HEK293 (cell line): ENCODE measurements at regions not wholly inside any gene's neighbourhood (a gene's known extent, or its start where the extent isn't known, plus 50 kb on each side); places are given as distances from the start of the nearest gene placed in this dataset.

ENCODE experiments used
- CTCF ChIA-PET: fragments of 350-600 bp; formaldehyde crosslinking; extraction: SDS; loops from one replicate; lab custom pipeline; 2021; ENCODE audit warnings: antibody characterized with exemption; lab: Yijun Ruan, JAX
- POLR2A ChIA-PET: fragments of 300-600 bp; formaldehyde crosslinking; extraction: SDS; loops from one replicate; lab custom pipeline; 2020; ENCODE audit warnings: antibody characterized with exemption, inconsistent platforms; lab: Yijun Ruan, JAX
- H3K27ac ChIP-seq: fragments of 200-500 bp; sonication (Bioruptor generic); 2 replicates; pipeline ENCODE4 v1.5.1; 2014; ENCODE audit warnings: low read depth, low read length, control low read depth, inconsistent platforms; ENCODE audit errors: extremely low read depth
- H3K36me3 ChIP-seq, 2 experiments: fragments of 200-500 bp in 1 of 2; sonication (Bioruptor generic) in 1 of 2; 1 replicate in 1 of 2; 2 replicates in 1 of 2; pipeline ENCODE4 v1.5.1; 2014 to 2017; ENCODE audit warnings: inconsistent platforms in 2 of 2, low read length in 2 of 2; ENCODE audit not compliant: control insufficient read depth in 2 of 2, insufficient read depth in 1 of 2
- H3K4me1 ChIP-seq: fragments of 200-500 bp; sonication (Bioruptor generic); 2 replicates; pipeline ENCODE4 v1.5.1; 2014; ENCODE audit warnings: mild to moderate bottlenecking, low read length, inconsistent platforms; ENCODE audit not compliant: control insufficient read depth, insufficient read depth
- H3K4me3 ChIP-seq: 2 replicates; pipeline ENCODE4 v1.5.1; 2011; ENCODE audit warnings: low read depth, mild to moderate bottlenecking, control low read depth, low read length, moderate library complexity
- H3K9me3 ChIP-seq: fragments of 200-500 bp; sonication (Bioruptor generic); 2 replicates; pipeline ENCODE4 v1.5.1; 2014; ENCODE audit warnings: low read depth, low read length, inconsistent platforms; ENCODE audit not compliant: control insufficient read depth, insufficient read depth
- BCL11A ChIP-seq: fragments of 450-650 bp; formaldehyde crosslinking; IDR thresholded peaks from 2 replicates; pipeline ENCODE4 v1.5.1; 2016; ENCODE audit warnings: low read depth, missing biosample characterization, missing genetic modification characterization
- GFI1B ChIP-seq: fragments of 450-650 bp; formaldehyde crosslinking; IDR thresholded peaks from 2 replicates; pipeline ENCODE4 v1.5.1; 2016; ENCODE audit warnings: missing biosample characterization, missing genetic modification characterization
- HOXA7 ChIP-seq: sonication (generic); formaldehyde crosslinking; IDR thresholded peaks from 2 replicates; pipeline ENCODE4 v1.8.1; 2022; ENCODE audit warnings: missing genetic modification reagents, borderline replicate concordance
- KLF7 ChIP-seq: fragments of 450-650 bp; formaldehyde crosslinking; IDR thresholded peaks from 2 replicates; pipeline ENCODE4 v1.5.1; 2016; ENCODE audit warnings: missing biosample characterization, missing genetic modification characterization, borderline replicate concordance
- KLF8 ChIP-seq: fragments of 450-650 bp; formaldehyde crosslinking; IDR thresholded peaks from 2 replicates; pipeline ENCODE4 v1.5.1; 2016; ENCODE audit warnings: missing biosample characterization, missing genetic modification characterization
- SCRT2 ChIP-seq: fragments of 450-650 bp; formaldehyde crosslinking; IDR thresholded peaks from 2 replicates; pipeline ENCODE4 v1.5.1; 2016; ENCODE audit warnings: missing biosample characterization, missing genetic modification characterization
- TRIM28 ChIP-seq: IDR thresholded peaks from 2 replicates; pipeline ENCODE4 v1.6.1; 2011; ENCODE audit warnings: low read length, control low read depth, borderline replicate concordance
- ZBTB1 ChIP-seq: fragments of 450-650 bp; formaldehyde crosslinking; IDR thresholded peaks from 2 replicates; pipeline ENCODE4 v1.5.1; 2016; ENCODE audit warnings: missing biosample characterization, missing genetic modification characterization
- ZNF132 ChIP-seq: fragments of 450-650 bp; formaldehyde crosslinking; IDR thresholded peaks from 2 replicates; pipeline ENCODE4 v1.5.1; 2017; ENCODE audit warnings: missing biosample characterization, missing genetic modification characterization, borderline replicate concordance
- ZNF19 ChIP-seq: fragments of 450-650 bp; formaldehyde crosslinking; IDR thresholded peaks from 2 replicates; pipeline ENCODE4; 2016; ENCODE audit warnings: missing biosample characterization, missing genetic modification characterization, low read depth
- ZNF2 ChIP-seq: fragments of 450-650 bp; formaldehyde crosslinking; IDR thresholded peaks from 2 replicates; pipeline ENCODE4 v1.5.1; 2016; ENCODE audit warnings: missing biosample characterization, missing genetic modification characterization
- ZNF324 ChIP-seq: fragments of 450-650 bp; formaldehyde crosslinking; IDR thresholded peaks from 2 replicates; pipeline ENCODE4 v1.5.1; 2016; ENCODE audit warnings: missing biosample characterization, missing genetic modification characterization
- ZNF366 ChIP-seq: fragments of 450-650 bp; formaldehyde crosslinking; conservative IDR thresholded peaks from 2 replicates; pipeline ENCODE4 v1.5.1; 2016; ENCODE audit warnings: missing biosample characterization, missing genetic modification characterization
- ZNF391 ChIP-seq: fragments of 450-650 bp; formaldehyde crosslinking; IDR thresholded peaks from 2 replicates; pipeline ENCODE4 v1.5.1; 2016; ENCODE audit warnings: low read depth, missing biosample characterization, missing genetic modification characterization, borderline replicate concordance
- ZNF521 ChIP-seq: fragments of 450-650 bp; formaldehyde crosslinking; IDR thresholded peaks from 2 replicates; pipeline ENCODE4 v1.5.1; 2017; ENCODE audit warnings: missing biosample characterization, mild to moderate bottlenecking, missing genetic modification characterization
- ZNF530 ChIP-seq: fragments of 450-650 bp; formaldehyde crosslinking; IDR thresholded peaks from 2 replicates; pipeline ENCODE4 v1.5.1; 2016; ENCODE audit warnings: low read depth, missing biosample characterization, missing genetic modification characterization
- ZNF555 ChIP-seq: fragments of 450-650 bp; formaldehyde crosslinking; conservative IDR thresholded peaks from 2 replicates; pipeline ENCODE4 v1.5.1; 2017; ENCODE audit warnings: missing biosample characterization, mild to moderate bottlenecking, missing genetic modification characterization, inconsistent platforms
- ZNF610 ChIP-seq: fragments of 450-650 bp; formaldehyde crosslinking; IDR thresholded peaks from 2 replicates; pipeline ENCODE4 v1.5.1; 2016; ENCODE audit warnings: missing biosample characterization, missing genetic modification characterization, borderline replicate concordance
- ZNF623 ChIP-seq: fragments of 450-650 bp; formaldehyde crosslinking; IDR thresholded peaks from 2 replicates; pipeline ENCODE4 v1.5.1; 2016; ENCODE audit warnings: missing biosample characterization, missing genetic modification characterization
- ZNF654 ChIP-seq: fragments of 450-650 bp; formaldehyde crosslinking; IDR thresholded peaks from 2 replicates; pipeline ENCODE4 v1.5.1; 2016; ENCODE audit warnings: low read depth, missing biosample characterization, missing genetic modification characterization
- ZNF658 ChIP-seq: fragments of 450-650 bp; formaldehyde crosslinking; IDR thresholded peaks from 2 replicates; pipeline ENCODE4; 2016; ENCODE audit warnings: missing biosample characterization, missing genetic modification characterization
- ZNF777 ChIP-seq: fragments of 450-650 bp; formaldehyde crosslinking; IDR thresholded peaks from 2 replicates; pipeline ENCODE4 v1.5.1; 2017; ENCODE audit warnings: missing biosample characterization, missing genetic modification characterization, borderline replicate concordance
- ZNF792 ChIP-seq: fragments of 450-650 bp; formaldehyde crosslinking; IDR thresholded peaks from 2 replicates; pipeline ENCODE4 v1.5.1; 2016; ENCODE audit warnings: missing biosample characterization, missing genetic modification characterization
- ZSCAN16 ChIP-seq: fragments of 450-650 bp; formaldehyde crosslinking; IDR thresholded peaks from 2 replicates; pipeline ENCODE4 v1.5.1; 2016; ENCODE audit warnings: missing biosample characterization, missing genetic modification characterization
- ZSCAN23 ChIP-seq: fragments of 450-650 bp; formaldehyde crosslinking; IDR thresholded peaks from 2 replicates; pipeline ENCODE4 v1.5.1; 2016; ENCODE audit warnings: missing biosample characterization, missing genetic modification characterization
- TF ChIP-seq, protein P1 (sequence below): fragments of 450-650 bp; formaldehyde crosslinking; IDR thresholded peaks from 2 replicates; pipeline ENCODE4 v1.5.1; 2016; ENCODE audit warnings: missing biosample characterization, missing genetic modification characterization, borderline replicate concordance
- TF ChIP-seq, protein P2 (sequence below): fragments of 450-650 bp; formaldehyde crosslinking; IDR thresholded peaks from 2 replicates; pipeline ENCODE4 v1.5.1; 2016; ENCODE audit warnings: missing biosample characterization, missing genetic modification characterization, low read depth

DNA sequence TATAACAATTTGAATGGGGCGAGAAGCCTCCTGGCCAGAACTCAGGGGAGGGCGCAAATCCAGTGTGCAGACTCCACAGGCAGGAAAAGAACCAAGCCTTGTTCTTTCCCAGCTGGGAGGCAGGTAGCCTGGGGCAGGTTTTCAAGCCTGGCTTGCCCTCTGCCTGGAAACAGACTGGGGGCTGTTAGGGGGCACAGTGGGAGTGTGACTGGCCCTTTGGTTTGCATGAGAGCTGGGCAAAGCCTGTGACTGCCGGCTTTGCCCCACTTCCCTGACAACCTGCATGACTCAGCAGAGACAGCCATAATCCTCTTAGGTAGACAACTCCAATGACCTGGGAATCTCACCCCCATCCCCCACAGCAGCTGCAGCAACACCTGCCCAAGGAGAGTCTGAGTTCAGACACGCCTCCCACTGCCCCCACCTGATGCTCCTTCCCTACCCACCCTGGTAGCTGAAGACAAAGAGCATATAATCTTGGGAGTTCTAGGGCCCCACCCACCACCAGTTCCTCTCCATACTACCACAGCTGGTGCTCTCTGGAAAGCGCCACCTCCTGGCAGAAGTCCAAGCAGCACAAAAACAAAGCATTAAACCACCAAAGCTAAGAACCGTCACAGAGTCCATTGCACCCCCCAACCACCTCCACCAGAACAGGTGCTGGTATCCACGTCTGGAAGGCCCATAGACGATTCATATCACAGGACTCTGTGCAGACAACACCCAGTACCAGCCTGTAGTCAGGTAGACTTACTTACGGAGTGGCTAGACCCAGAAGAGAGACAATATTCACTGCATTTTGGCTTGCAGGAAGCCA, 402.5 kb downstream of the STK39 start:
- ChIA-PET CTCF (interaction anchor here (0.6 to 1.4 kb wide), 8 partner anchors 12 to 353 kb away, joined by 3 to 7 read pairs (median 3); no protein-coding TSS in a partner anchor), POLR2A (no interaction called here)

DNA sequence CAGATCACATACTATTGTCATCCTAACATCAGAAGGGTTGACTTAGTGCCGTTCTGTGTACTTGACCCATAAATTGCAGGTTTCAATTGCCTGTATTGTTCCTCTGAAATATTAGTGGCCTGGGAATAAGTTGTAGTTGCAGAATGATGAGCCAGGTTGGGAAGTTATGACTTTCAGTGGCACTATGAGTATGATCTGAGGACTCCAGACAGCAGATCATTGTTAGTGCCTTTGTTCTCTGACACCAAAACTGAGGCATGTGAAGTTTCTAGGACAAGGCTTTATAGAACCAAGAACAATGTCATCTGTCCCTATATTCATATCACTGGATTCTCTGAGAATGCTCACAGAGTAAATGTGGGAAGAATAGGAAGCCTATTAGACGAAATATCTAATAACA, 403.7 kb downstream of the STK39 start:
- CTCF ChIA-PET = interaction anchor here (0.8 kb wide), 2 partner anchors 10 to 19 kb away, joined by 3 read pairs; no protein-coding TSS in a partner anchor
- POLR2A ChIA-PET = no interaction called here
- Histone ChIP-seq H3K4me1 (no peaks in the 10 kb centered on the region), H3K4me3 (no peak overlapping the region), H3K9me3 (no peaks in the 10 kb centered on the region), H3K36me3 (no peaks in the 10 kb centered on the region), H3K27ac (no peak overlapping the region)
- no peak for TF ChIP-seq ZNF658 (tag by site-specific recombination)
- TF ChIP-seq ZNF777 (tag by site-specific recombination) = no peak
- TF ChIP-seq, protein P1, sequence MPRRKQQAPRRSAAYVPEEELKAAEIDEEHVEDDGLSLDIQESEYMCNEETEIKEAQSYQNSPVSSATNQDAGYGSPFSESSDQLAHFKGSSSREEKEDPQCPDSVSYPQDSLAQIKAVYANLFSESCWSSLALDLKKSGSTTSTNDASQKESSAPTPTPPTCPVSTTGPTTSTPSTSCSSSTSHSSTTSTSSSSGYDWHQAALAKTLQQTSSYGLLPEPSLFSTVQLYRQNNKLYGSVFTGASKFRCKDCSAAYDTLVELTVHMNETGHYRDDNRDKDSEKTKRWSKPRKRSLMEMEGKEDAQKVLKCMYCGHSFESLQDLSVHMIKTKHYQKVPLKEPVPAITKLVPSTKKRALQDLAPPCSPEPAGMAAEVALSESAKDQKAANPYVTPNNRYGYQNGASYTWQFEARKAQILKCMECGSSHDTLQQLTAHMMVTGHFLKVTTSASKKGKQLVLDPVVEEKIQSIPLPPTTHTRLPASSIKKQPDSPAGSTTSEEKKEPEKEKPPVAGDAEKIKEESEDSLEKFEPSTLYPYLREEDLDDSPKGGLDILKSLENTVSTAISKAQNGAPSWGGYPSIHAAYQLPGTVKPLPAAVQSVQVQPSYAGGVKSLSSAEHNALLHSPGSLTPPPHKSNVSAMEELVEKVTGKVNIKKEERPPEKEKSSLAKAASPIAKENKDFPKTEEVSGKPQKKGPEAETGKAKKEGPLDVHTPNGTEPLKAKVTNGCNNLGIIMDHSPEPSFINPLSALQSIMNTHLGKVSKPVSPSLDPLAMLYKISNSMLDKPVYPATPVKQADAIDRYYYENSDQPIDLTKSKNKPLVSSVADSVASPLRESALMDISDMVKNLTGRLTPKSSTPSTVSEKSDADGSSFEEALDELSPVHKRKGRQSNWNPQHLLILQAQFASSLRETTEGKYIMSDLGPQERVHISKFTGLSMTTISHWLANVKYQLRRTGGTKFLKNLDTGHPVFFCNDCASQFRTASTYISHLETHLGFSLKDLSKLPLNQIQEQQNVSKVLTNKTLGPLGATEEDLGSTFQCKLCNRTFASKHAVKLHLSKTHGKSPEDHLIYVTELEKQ = no peak
- TF ChIP-seq ZSCAN23 (tag by site-specific recombination) = no peak
- TF ChIP-seq GFI1B = no peak
- no peak for TF ChIP-seq ZNF792 (tag by site-specific recombination)
- no peak for TF ChIP-seq ZNF19
- TF ChIP-seq ZNF623 (tag by site-specific recombination) = no peak
- no peak for TF ChIP-seq ZNF324 (tag by site-specific recombination)
- TF ChIP-seq ZNF521 (tag by site-specific recombination) = no peak
- TF ChIP-seq ZSCAN16 (tag by site-specific recombination) = no peak
- no peak for TF ChIP-seq ZBTB1 (tag by site-specific recombination)
- TF ChIP-seq ZNF132 = no peak
- no peak for TF ChIP-seq ZNF610 (tag by site-specific recombination)
- no peak for TF ChIP-seq KLF7 (tag by site-specific recombination)
- TF ChIP-seq KLF8 = no peak
- no peak for TF ChIP-seq ZNF391 (tag by site-specific recombination)
- TF ChIP-seq ZNF555 = no peak
- no peak for TF ChIP-seq BCL11A (tag by site-specific recombination)
- TF ChIP-seq, protein P2, sequence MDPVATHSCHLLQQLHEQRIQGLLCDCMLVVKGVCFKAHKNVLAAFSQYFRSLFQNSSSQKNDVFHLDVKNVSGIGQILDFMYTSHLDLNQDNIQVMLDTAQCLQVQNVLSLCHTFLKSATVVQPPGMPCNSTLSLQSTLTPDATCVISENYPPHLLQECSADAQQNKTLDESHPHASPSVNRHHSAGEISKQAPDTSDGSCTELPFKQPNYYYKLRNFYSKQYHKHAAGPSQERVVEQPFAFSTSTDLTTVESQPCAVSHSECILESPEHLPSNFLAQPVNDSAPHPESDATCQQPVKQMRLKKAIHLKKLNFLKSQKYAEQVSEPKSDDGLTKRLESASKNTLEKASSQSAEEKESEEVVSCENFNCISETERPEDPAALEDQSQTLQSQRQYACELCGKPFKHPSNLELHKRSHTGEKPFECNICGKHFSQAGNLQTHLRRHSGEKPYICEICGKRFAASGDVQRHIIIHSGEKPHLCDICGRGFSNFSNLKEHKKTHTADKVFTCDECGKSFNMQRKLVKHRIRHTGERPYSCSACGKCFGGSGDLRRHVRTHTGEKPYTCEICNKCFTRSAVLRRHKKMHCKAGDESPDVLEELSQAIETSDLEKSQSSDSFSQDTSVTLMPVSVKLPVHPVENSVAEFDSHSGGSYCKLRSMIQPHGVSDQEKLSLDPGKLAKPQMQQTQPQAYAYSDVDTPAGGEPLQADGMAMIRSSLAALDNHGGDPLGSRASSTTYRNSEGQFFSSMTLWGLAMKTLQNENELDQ (tag by site-specific recombination) = no peak

More for the DNA sequence above, 402.5 kb downstream of the STK39 start:
- TF ChIP-seq ZNF2 (tag by site-specific recombination) (no peak), TRIM28 (no peak), ZNF530 (no peak), HOXA7 (CRISPR knock-in tag) (no peak), ZNF654 (tag by site-specific recombination) (peak; percentile 15; the same call in 1 of the 2 replicates), SCRT2 (tag by site-specific recombination) (peak; percentile 62), ZNF366 (tag by site-specific recombination) (no peak), ZNF19 (no peak)
- H3K4me1 ChIP-seq = no peaks in the 10 kb centered on the region
- no peaks in the 10 kb centered on the region for H3K36me3 ChIP-seq
- no peaks in the 10 kb centered on the region for H3K9me3 ChIP-seq
- no peak overlapping the region for H3K4me3 ChIP-seq
- H3K27ac ChIP-seq = no peak overlapping the region
